H9 (cell line): ENCODE measurements at regions not wholly inside any gene's neighbourhood (a gene's known extent, or its start where the extent isn't known, plus 50 kb on each side); places are given as distances from the start of the nearest gene placed in this dataset.

Source experiments
- DNase-seq: peaks from one replicate; pipeline ENCODE4 v3.0.0-alpha.2; 2017
- H2AFZ ChIP-seq: one replicate; pipeline ENCODE4 v1.6.1; 2013; ENCODE audit warnings: mild to moderate bottlenecking, low read length, control low read depth, moderate library complexity
- H2AK5ac ChIP-seq: 2 replicates; pipeline ENCODE4 v1.6.1; 2013; ENCODE audit warnings: low read length, control low read depth, mixed read lengths; ENCODE audit not compliant: insufficient read length
- H2BK120ac ChIP-seq: one replicate; pipeline ENCODE4 v1.6.1; 2013; ENCODE audit warnings: low read depth, mild to moderate bottlenecking, low read length, control low read depth, inconsistent platforms; ENCODE audit not compliant: poor library complexity, severe bottlenecking
- H2BK12ac ChIP-seq: 2 replicates; pipeline ENCODE4 v1.6.1; 2013; ENCODE audit warnings: low read length, control low read depth, mixed read lengths, low read depth; ENCODE audit not compliant: insufficient read length
- H2BK15ac ChIP-seq: 2 replicates; pipeline ENCODE4 v1.6.1; 2013; ENCODE audit warnings: low read depth, low read length, control low read depth
- H2BK20ac ChIP-seq: one replicate; pipeline ENCODE4 v1.6.1; 2013; ENCODE audit warnings: low read depth, mild to moderate bottlenecking, low read length, control low read depth, inconsistent platforms; ENCODE audit not compliant: poor library complexity, severe bottlenecking
- H2BK5ac ChIP-seq: 2 replicates; pipeline ENCODE4 v1.6.1; 2013; ENCODE audit warnings: low read length, control low read depth, mixed read lengths; ENCODE audit not compliant: insufficient read length
- H3K14ac ChIP-seq: 2 replicates; pipeline ENCODE4 v1.6.1; 2013; ENCODE audit warnings: low read length, control low read depth; ENCODE audit not compliant: insufficient read depth
- H3K18ac ChIP-seq: 2 replicates; pipeline ENCODE4 v1.6.1; 2013; ENCODE audit warnings: low read depth, mild to moderate bottlenecking, mixed read lengths, low read length, control low read depth; ENCODE audit not compliant: insufficient read length
- H3K23ac ChIP-seq: 2 replicates; pipeline ENCODE4 v1.6.1; 2013; ENCODE audit warnings: low read length, control low read depth, mixed read lengths, low read depth; ENCODE audit not compliant: insufficient read length
- H3K23me2 ChIP-seq: 2 replicates; pipeline ENCODE4 v1.6.1; 2013; ENCODE audit warnings: low read depth, mild to moderate bottlenecking, mixed read lengths, low read length, control low read depth; ENCODE audit not compliant: insufficient read length, poor library complexity, severe bottlenecking
- H3K27ac ChIP-seq: 2 replicates; pipeline ENCODE4 v1.5.1; 2013; ENCODE audit warnings: low read length, control low read depth, mixed read lengths, low read depth; ENCODE audit not compliant: insufficient read length
- H3K27me3 ChIP-seq: 2 replicates; pipeline ENCODE4 v1.6.1; 2013; ENCODE audit warnings: low read length, control low read depth, inconsistent platforms; ENCODE audit not compliant: insufficient read depth
- H3K4ac ChIP-seq: 2 replicates; pipeline ENCODE4 v1.6.1; 2013; ENCODE audit warnings: low read depth, mild to moderate bottlenecking, control low read depth, inconsistent platforms, low read length, moderate library complexity
- H3K4me1 ChIP-seq: 2 replicates; pipeline ENCODE4 v1.6.1; 2013; ENCODE audit warnings: low read length, control low read depth, inconsistent platforms; ENCODE audit not compliant: insufficient read depth
- H3K4me2 ChIP-seq: 2 replicates; pipeline ENCODE4 v1.6.1; 2013; ENCODE audit warnings: low read length, control low read depth, mixed read lengths; ENCODE audit not compliant: insufficient read length, insufficient read depth
- H3K56ac ChIP-seq: 2 replicates; pipeline ENCODE4 v1.6.1; 2013; ENCODE audit warnings: low read depth, mild to moderate bottlenecking, mixed read lengths, low read length, control low read depth; ENCODE audit not compliant: insufficient read length
- H3K79me1 ChIP-seq: 2 replicates; pipeline ENCODE4 v1.6.1; 2013; ENCODE audit warnings: low read depth, mild to moderate bottlenecking, moderate library complexity, low read length, control low read depth, inconsistent platforms; ENCODE audit not compliant: insufficient read depth, poor library complexity, severe bottlenecking
- H3K79me2 ChIP-seq: 2 replicates; pipeline ENCODE4 v1.6.1; 2013; ENCODE audit warnings: low read length, control low read depth, inconsistent platforms; ENCODE audit not compliant: insufficient read depth
- H3K9ac ChIP-seq: 2 replicates; pipeline ENCODE4 v1.6.1; 2013; ENCODE audit warnings: low read length, control low read depth, mixed read lengths; ENCODE audit not compliant: insufficient read length; ENCODE audit errors: extremely low read depth
- H3K9me3 ChIP-seq: one replicate; pipeline ENCODE4 v1.6.1; 2013; ENCODE audit warnings: low read depth, low read length, inconsistent platforms; ENCODE audit not compliant: control insufficient read depth
- H3T11ph ChIP-seq: one replicate; pipeline ENCODE4 v1.6.1; 2013; ENCODE audit warnings: mild to moderate bottlenecking, low read length, control low read depth, inconsistent platforms
- H4K20me1 ChIP-seq: one replicate; pipeline ENCODE4 v1.6.1; 2013; ENCODE audit not compliant: control insufficient read depth, insufficient read length, insufficient read depth
- H4K5ac ChIP-seq: 2 replicates; pipeline ENCODE4 v1.6.1; 2013; ENCODE audit warnings: low read depth, mild to moderate bottlenecking, mixed read lengths, low read length, control low read depth; ENCODE audit not compliant: insufficient read length
- H4K8ac ChIP-seq: replicated peaks from 2 replicates; pipeline ENCODE4 v1.6.1; 2013; ENCODE audit warnings: low read length, control low read depth, mixed read lengths, low read depth; ENCODE audit not compliant: insufficient read length
- H4K91ac ChIP-seq: 2 replicates; pipeline ENCODE4 v1.6.1; 2013; ENCODE audit warnings: low read depth, mild to moderate bottlenecking, moderate library complexity, mixed read lengths, low read length, control low read depth; ENCODE audit not compliant: insufficient read length
- H3K27ac Mint-ChIP-seq, 3 experiments: 2 replicates in 2 of 3; 3 replicates in 1 of 3; pipeline ENCODE4 v1.8.0; 2020 to 2021; ENCODE audit warnings: mixed read lengths in 3 of 3, mild to moderate bottlenecking in 1 of 3, moderate library complexity in 1 of 3
- H3K27me3 Mint-ChIP-seq: 2 replicates; pipeline ENCODE4 v1.8.0; 2021; ENCODE audit warnings: low read depth, mild to moderate bottlenecking, moderate library complexity, mixed read lengths
- H3K36me3 Mint-ChIP-seq, 3 experiments: 2 replicates in 2 of 3; 3 replicates in 1 of 3; pipeline ENCODE4 v1.8.0; 2020 to 2021; ENCODE audit warnings: low read depth in 3 of 3, mixed read lengths in 3 of 3; ENCODE audit not compliant: insufficient read depth in 1 of 3
- H3K4me1 Mint-ChIP-seq, 2 experiments: 2 replicates each; pipeline ENCODE4 v1.8.0; 2020; ENCODE audit warnings: mixed read lengths in 2 of 2
- H3K4me3 Mint-ChIP-seq, 2 experiments: 2 replicates in 1 of 2; 3 replicates in 1 of 2; pipeline ENCODE4 v1.8.0; 2020 to 2021; ENCODE audit warnings: mild to moderate bottlenecking in 2 of 2, mixed read lengths in 2 of 2, moderate library complexity in 1 of 2
- H3K9me3 Mint-ChIP-seq, 2 experiments: 2 replicates in 1 of 2; 3 replicates in 1 of 2; pipeline ENCODE4 v1.8.0; 2020; ENCODE audit warnings: mild to moderate bottlenecking in 2 of 2, mixed read lengths in 2 of 2, moderate library complexity in 1 of 2
- WGBS: extraction: QIAGEN DNeasy Blood & Tissue Kit; methylation state at CpG from one replicate; pipeline ENCODE4 v1.1.7; 2013; ENCODE audit warnings: missing lambda C conversion rate, low lambda C conversion rate, mixed read lengths; ENCODE audit not compliant: insufficient read length; ENCODE audit errors: extremely low coverage; 5-methylcytosine and 5-hydroxymethylcytosine counted together
- TF ChIP-seq, protein P1 (sequence below): fragments of 200-600 bp; sonication (generic); conservative IDR thresholded peaks from 3 replicates; pipeline ENCODE4 v1.8.0; 2021; ENCODE audit warnings: antibody characterized with exemption, mild to moderate bottlenecking

DNA sequence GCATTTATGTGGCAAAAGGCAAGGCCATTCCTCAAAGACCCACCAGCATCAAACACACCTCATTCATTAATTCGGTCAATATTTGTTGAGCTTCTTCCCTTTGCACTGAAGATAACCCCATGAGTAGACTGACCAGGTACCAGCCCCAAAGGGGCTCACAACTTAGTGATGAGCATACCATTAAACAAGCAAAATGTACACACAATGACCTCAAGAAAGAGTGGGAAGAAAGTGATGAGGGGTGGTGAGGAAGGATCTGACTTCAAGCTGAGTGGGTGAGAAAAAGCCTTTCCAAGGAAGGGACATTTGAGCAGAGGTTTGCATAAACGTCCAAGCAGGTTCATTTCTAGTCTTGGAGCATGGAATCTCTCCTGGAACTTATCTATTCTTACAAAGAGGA, 562.5 kb downstream of the TOX3 start:
- no peak overlapping the region for H3K27ac Mint-ChIP-seq
- 0 out of 7 replicates have a peak, but pooled peaks cover 0 to 2% (median 0%) of the 10 kb centered on the region in 3 experiments for H3K36me3 Mint-ChIP-seq
- Histone ChIP-seq H3T11ph (no peak overlapping the region), H4K91ac (no peak overlapping the region), H3K79me2 (no peaks in the 10 kb centered on the region), H3K27me3 (no peaks in the 10 kb centered on the region), H3K56ac (no peak overlapping the region), H2BK15ac (no peak overlapping the region), H2BK20ac (no peak overlapping the region), H3K9ac (no peak overlapping the region), H3K4me2 (no peak overlapping the region), H2AFZ (no peak overlapping the region), H3K79me1 (no peaks in the 10 kb centered on the region), H3K14ac (no peak overlapping the region), H3K27ac (no peak overlapping the region), H3K23ac (no peak overlapping the region), H4K8ac (no peak overlapping the region), H2BK120ac (no peak overlapping the region), H4K20me1 (no peaks in the 10 kb centered on the region), H3K4me1 (no peaks in the 10 kb centered on the region), H3K9me3 (no peaks in the 10 kb centered on the region), H2AK5ac (no peak overlapping the region), H2BK5ac (no peak overlapping the region), H4K5ac (no peak overlapping the region), H3K18ac (no peak overlapping the region), H3K23me2 (no peaks in the 10 kb centered on the region), H3K4ac (no peak overlapping the region), H2BK12ac (no peak overlapping the region)
- no peak for DNase-seq
- 0 out of 2 replicates have a peak, but pooled peaks cover 1% of the 10 kb centered on the region for H3K27me3 Mint-ChIP-seq
- TF ChIP-seq, protein P1, sequence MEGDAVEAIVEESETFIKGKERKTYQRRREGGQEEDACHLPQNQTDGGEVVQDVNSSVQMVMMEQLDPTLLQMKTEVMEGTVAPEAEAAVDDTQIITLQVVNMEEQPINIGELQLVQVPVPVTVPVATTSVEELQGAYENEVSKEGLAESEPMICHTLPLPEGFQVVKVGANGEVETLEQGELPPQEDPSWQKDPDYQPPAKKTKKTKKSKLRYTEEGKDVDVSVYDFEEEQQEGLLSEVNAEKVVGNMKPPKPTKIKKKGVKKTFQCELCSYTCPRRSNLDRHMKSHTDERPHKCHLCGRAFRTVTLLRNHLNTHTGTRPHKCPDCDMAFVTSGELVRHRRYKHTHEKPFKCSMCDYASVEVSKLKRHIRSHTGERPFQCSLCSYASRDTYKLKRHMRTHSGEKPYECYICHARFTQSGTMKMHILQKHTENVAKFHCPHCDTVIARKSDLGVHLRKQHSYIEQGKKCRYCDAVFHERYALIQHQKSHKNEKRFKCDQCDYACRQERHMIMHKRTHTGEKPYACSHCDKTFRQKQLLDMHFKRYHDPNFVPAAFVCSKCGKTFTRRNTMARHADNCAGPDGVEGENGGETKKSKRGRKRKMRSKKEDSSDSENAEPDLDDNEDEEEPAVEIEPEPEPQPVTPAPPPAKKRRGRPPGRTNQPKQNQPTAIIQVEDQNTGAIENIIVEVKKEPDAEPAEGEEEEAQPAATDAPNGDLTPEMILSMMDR, result no peak
- no peak overlapping the region for H3K4me3 Mint-ChIP-seq
- H3K4me1 Mint-ChIP-seq, result no peaks in the 10 kb centered on the region; a peak in 1 of 4 replicates
- H3K9me3 Mint-ChIP-seq, result peaks cover 0 to 2% of the 10 kb centered on the region in 2 experiments; a peak in 1 of 5 replicates
- no CpG with 5 or more reads among the region's 2 CpGs for WGBS
